GM23338 (cell line): ENCODE measurements at regions not wholly inside any gene's neighbourhood (a gene's known extent, or its start where the extent isn't known, plus 50 kb on each side); places are given as distances from the start of the nearest gene placed in this dataset.

Source experiments
- ATAC-seq: fragments of 200-7000 bp; cut with Tn5 transposase; 3 replicates; pipeline ENCODE4 v1.9.1; 2020
- DNase-seq: peaks from one replicate; pipeline ENCODE4 v3.0.0-alpha.2; 2015; ENCODE audit warnings: low spot score
- H2AFZ ChIP-seq: fragments of 200-600 bp; sonication (generic); 2 replicates; pipeline ENCODE4 v1.8.0; 2016; ENCODE audit warnings: antibody characterized with exemption, mild to moderate bottlenecking, moderate library complexity
- H3F3A ChIP-seq: fragments of 200-600 bp; sonication (generic); replicated peaks from 2 replicates; pipeline ENCODE4 v1.8.0; 2017; ENCODE audit warnings: antibody characterized with exemption, mixed run types, low read depth
- H3K27ac ChIP-seq: fragments of 200-600 bp; sonication (generic); 2 replicates; pipeline ENCODE4 v1.6.1; 2016; ENCODE audit warnings: low read depth
- H3K27me3 ChIP-seq: fragments of 200-600 bp; sonication (generic); 2 replicates; pipeline ENCODE4 v1.8.0; 2016; ENCODE audit warnings: mild to moderate bottlenecking, mixed run types, moderate library complexity; ENCODE audit not compliant: insufficient read depth
- H3K36me3 ChIP-seq: fragments of 200-600 bp; sonication (generic); 2 replicates; pipeline ENCODE4 v1.8.0; 2016; ENCODE audit warnings: mild to moderate bottlenecking; ENCODE audit not compliant: insufficient read depth
- H3K4me1 ChIP-seq: fragments of 200-600 bp; sonication (generic); 2 replicates; pipeline ENCODE4 v1.8.0; 2016; ENCODE audit warnings: mild to moderate bottlenecking, moderate library complexity; ENCODE audit not compliant: insufficient read depth
- H3K4me2 ChIP-seq: fragments of 200-600 bp; sonication (generic); 2 replicates; pipeline ENCODE4 v1.7.1; 2017; ENCODE audit warnings: mixed run types
- H3K4me3 ChIP-seq: fragments of 200-600 bp; sonication (generic); 2 replicates; pipeline ENCODE4 v1.6.1; 2016; ENCODE audit warnings: mixed run types
- H3K79me2 ChIP-seq: fragments of 200-600 bp; sonication (generic); replicated peaks from 2 replicates; pipeline ENCODE4 v1.8.0; 2017; ENCODE audit warnings: mild to moderate bottlenecking; ENCODE audit not compliant: insufficient read depth
- H3K9me2 ChIP-seq: fragments of 200-600 bp; sonication (generic); 2 replicates; pipeline ENCODE4 v1.8.0; 2017; ENCODE audit not compliant: insufficient read depth
- H4K20me1 ChIP-seq: fragments of 200-600 bp; sonication (generic); replicated peaks from 2 replicates; pipeline ENCODE4 v1.8.0; 2017; ENCODE audit warnings: mild to moderate bottlenecking; ENCODE audit not compliant: insufficient read depth
- H3K27ac Mint-ChIP-seq: 2 replicates; pipeline ENCODE4 v1.8.0; 2020; ENCODE audit warnings: inconsistent platforms, mild to moderate bottlenecking, moderate library complexity, mixed read lengths
- H3K27me3 Mint-ChIP-seq: 3 replicates; pipeline ENCODE4 v1.8.0; 2022; ENCODE audit warnings: low read depth, mild to moderate bottlenecking, moderate library complexity, mixed read lengths, inconsistent platforms; ENCODE audit not compliant: insufficient read depth, poor library complexity
- H3K36me3 Mint-ChIP-seq: 3 replicates; pipeline ENCODE4 v1.8.0; 2021; ENCODE audit warnings: low read depth, mild to moderate bottlenecking, inconsistent platforms, moderate library complexity, mixed read lengths
- H3K4me1 Mint-ChIP-seq: 3 replicates; pipeline ENCODE4 v1.8.0; 2020; ENCODE audit warnings: mild to moderate bottlenecking, inconsistent platforms, mixed read lengths
- H3K4me3 Mint-ChIP-seq: 3 replicates; pipeline ENCODE4 v1.8.0; 2021; ENCODE audit warnings: moderate library complexity, mild to moderate bottlenecking, inconsistent platforms, mixed read lengths
- H3K9me3 Mint-ChIP-seq: 3 replicates; pipeline ENCODE4 v1.8.0; 2020; ENCODE audit warnings: moderate library complexity, mild to moderate bottlenecking, inconsistent platforms, mixed read lengths
- CREB1 ChIP-seq: fragments of 250-450 bp; sonication (Bioruptor Pico); IDR thresholded peaks from 2 replicates; pipeline ENCODE4 v1.5.0; 2020; ENCODE audit warnings: low read depth, mild to moderate bottlenecking, moderate library complexity
- CTCF ChIP-seq, 2 experiments: fragments of 200-600 bp in 1 of 2; sonication (generic) in 1 of 2; conservative IDR thresholded peaks; 2 replicates each; pipeline versions ENCODE4 v1.5.1 to v1.6.1; 2016 to 2017; ENCODE audit warnings: antibody characterized with exemption in 2 of 2, low read depth in 2 of 2, mild to moderate bottlenecking in 2 of 2, moderate library complexity in 1 of 2
- ETS1 ChIP-seq: IDR thresholded peaks from 2 replicates; pipeline ENCODE4 v1.6.1; 2016; ENCODE audit warnings: antibody characterized with exemption
- EZH2 ChIP-seq: fragments of 200-600 bp; sonication (generic); IDR thresholded peaks from one replicate; pipeline ENCODE4 v1.8.0; 2017; ENCODE audit warnings: antibody characterized with exemption, mild to moderate bottlenecking, low read depth; ENCODE audit not compliant: unreplicated experiment
- EZH2phosphoT487 ChIP-seq: fragments of 200-600 bp; sonication (generic); IDR thresholded peaks from one replicate; pipeline ENCODE4 v1.8.1; 2018; ENCODE audit warnings: antibody characterized with exemption; ENCODE audit not compliant: unreplicated experiment
- JUNB ChIP-seq: IDR thresholded peaks from one replicate; pipeline ENCODE4 v1.6.1; 2016; ENCODE audit warnings: antibody characterized with exemption; ENCODE audit not compliant: unreplicated experiment
- NANOG ChIP-seq: IDR thresholded peaks from 2 replicates; pipeline ENCODE4 v1.6.1; 2016; ENCODE audit warnings: antibody characterized with exemption, borderline replicate concordance
- POLR2AphosphoS5 ChIP-seq: IDR thresholded peaks from 2 replicates; pipeline ENCODE4 v1.6.1; 2016; ENCODE audit warnings: antibody characterized with exemption, low read depth
- REST ChIP-seq: IDR thresholded peaks from one replicate; pipeline ENCODE4 v1.6.1; 2018; ENCODE audit warnings: antibody characterized with exemption; ENCODE audit not compliant: unreplicated experiment
- STAT1 ChIP-seq: IDR thresholded peaks from one replicate; pipeline ENCODE4 v1.6.1; 2016; ENCODE audit warnings: antibody characterized with exemption; ENCODE audit not compliant: unreplicated experiment
- ZNF114 ChIP-seq: fragments of 250-450 bp; sonication (Bioruptor Pico); IDR thresholded peaks from 2 replicates; pipeline ENCODE4 v1.5.0; 2020; ENCODE audit warnings: mild to moderate bottlenecking, moderate library complexity

- Histone ChIP-seq H3K4me2 (no peak overlapping the region), H3K27ac (no peak overlapping the region), H3K27me3 (no peaks in the 10 kb centered on the region), H3F3A (no peaks in the 10 kb centered on the region), H3K79me2 (no peaks in the 10 kb centered on the region), H3K4me3 (no peak overlapping the region), H3K36me3 (no peaks in the 10 kb centered on the region), H3K4me1 (peaks cover 39% of the 10 kb centered on the region), H2AFZ (peak overlapping the region; percentile 78), H3K9me2 (peaks cover 2% of the 10 kb centered on the region; the same call in 1 of the 2 replicates), H4K20me1 (no peaks in the 10 kb centered on the region)
- ATAC-seq (peak; percentile 66), DNase-seq (peak; percentile 37)
- Mint-ChIP-seq H3K9me3 (no peaks in the 10 kb centered on the region; the same call in 2 of the 3 replicates), H3K27me3 (peaks cover 8% of the 10 kb centered on the region), H3K4me3 (no peak overlapping the region), H3K36me3 (no peaks in the 10 kb centered on the region), H3K27ac (peak overlapping the region; percentile 62; the same call in 1 of the 2 replicates), H3K4me1 (peaks cover 39% of the 10 kb centered on the region)
- TF ChIP-seq CTCF (conservative IDR thresholded peaks at IDR 0.05; ENCODE audit: low read depth in 2 of 2) = no peak
- TF ChIP-seq EZH2 = no peak
- TF ChIP-seq EZH2phosphoT487 = no peak
- no peak for TF ChIP-seq REST
- no peak for TF ChIP-seq ZNF114
- TF ChIP-seq CREB1 (CRISPR knock-in tag) = no peak
- TF ChIP-seq JUNB = no peak
- no peak for TF ChIP-seq POLR2AphosphoS5
- no peak for TF ChIP-seq NANOG
- TF ChIP-seq STAT1 = no peak
- no peak for TF ChIP-seq ETS1
Measured at GRCh38 chr14:35998303-35998702, 172.2 kb downstream of the BRMS1L start.
